GM23338 (cell line): ENCODE measurements at regions not wholly inside any gene's neighbourhood (a gene's known extent, or its start where the extent isn't known, plus 50 kb on each side); places are given as distances from the start of the nearest gene placed in this dataset.

Experiments used
- ATAC-seq: fragments of 200-7000 bp; cut with Tn5 transposase; 3 replicates; pipeline ENCODE4 v1.9.1; 2020
- DNase-seq: peaks from one replicate; pipeline ENCODE4 v3.0.0-alpha.2; 2015; ENCODE audit warnings: low spot score
- H2AFZ ChIP-seq: fragments of 200-600 bp; sonication (generic); 2 replicates; pipeline ENCODE4 v1.8.0; 2016; ENCODE audit warnings: antibody characterized with exemption, mild to moderate bottlenecking, moderate library complexity
- H3F3A ChIP-seq: fragments of 200-600 bp; sonication (generic); replicated peaks from 2 replicates; pipeline ENCODE4 v1.8.0; 2017; ENCODE audit warnings: antibody characterized with exemption, mixed run types, low read depth
- H3K27ac ChIP-seq: fragments of 200-600 bp; sonication (generic); 2 replicates; pipeline ENCODE4 v1.6.1; 2016; ENCODE audit warnings: low read depth
- H3K27me3 ChIP-seq: fragments of 200-600 bp; sonication (generic); 2 replicates; pipeline ENCODE4 v1.8.0; 2016; ENCODE audit warnings: mild to moderate bottlenecking, mixed run types, moderate library complexity; ENCODE audit not compliant: insufficient read depth
- H3K36me3 ChIP-seq: fragments of 200-600 bp; sonication (generic); 2 replicates; pipeline ENCODE4 v1.8.0; 2016; ENCODE audit warnings: mild to moderate bottlenecking; ENCODE audit not compliant: insufficient read depth
- H3K4me1 ChIP-seq: fragments of 200-600 bp; sonication (generic); 2 replicates; pipeline ENCODE4 v1.8.0; 2016; ENCODE audit warnings: mild to moderate bottlenecking, moderate library complexity; ENCODE audit not compliant: insufficient read depth
- H3K4me2 ChIP-seq: fragments of 200-600 bp; sonication (generic); 2 replicates; pipeline ENCODE4 v1.7.1; 2017; ENCODE audit warnings: mixed run types
- H3K4me3 ChIP-seq: fragments of 200-600 bp; sonication (generic); 2 replicates; pipeline ENCODE4 v1.6.1; 2016; ENCODE audit warnings: mixed run types
- H3K79me2 ChIP-seq: fragments of 200-600 bp; sonication (generic); replicated peaks from 2 replicates; pipeline ENCODE4 v1.8.0; 2017; ENCODE audit warnings: mild to moderate bottlenecking; ENCODE audit not compliant: insufficient read depth
- H3K9me2 ChIP-seq: fragments of 200-600 bp; sonication (generic); 2 replicates; pipeline ENCODE4 v1.8.0; 2017; ENCODE audit not compliant: insufficient read depth
- H4K20me1 ChIP-seq: fragments of 200-600 bp; sonication (generic); replicated peaks from 2 replicates; pipeline ENCODE4 v1.8.0; 2017; ENCODE audit warnings: mild to moderate bottlenecking; ENCODE audit not compliant: insufficient read depth
- H3K27ac Mint-ChIP-seq: 2 replicates; pipeline ENCODE4 v1.8.0; 2020; ENCODE audit warnings: inconsistent platforms, mild to moderate bottlenecking, moderate library complexity, mixed read lengths
- H3K27me3 Mint-ChIP-seq: 3 replicates; pipeline ENCODE4 v1.8.0; 2022; ENCODE audit warnings: low read depth, mild to moderate bottlenecking, moderate library complexity, mixed read lengths, inconsistent platforms; ENCODE audit not compliant: insufficient read depth, poor library complexity
- H3K36me3 Mint-ChIP-seq: 3 replicates; pipeline ENCODE4 v1.8.0; 2021; ENCODE audit warnings: low read depth, mild to moderate bottlenecking, inconsistent platforms, moderate library complexity, mixed read lengths
- H3K4me1 Mint-ChIP-seq: 3 replicates; pipeline ENCODE4 v1.8.0; 2020; ENCODE audit warnings: mild to moderate bottlenecking, inconsistent platforms, mixed read lengths
- H3K4me3 Mint-ChIP-seq: 3 replicates; pipeline ENCODE4 v1.8.0; 2021; ENCODE audit warnings: moderate library complexity, mild to moderate bottlenecking, inconsistent platforms, mixed read lengths
- H3K9me3 Mint-ChIP-seq: 3 replicates; pipeline ENCODE4 v1.8.0; 2020; ENCODE audit warnings: moderate library complexity, mild to moderate bottlenecking, inconsistent platforms, mixed read lengths
- CREB1 ChIP-seq: fragments of 250-450 bp; sonication (Bioruptor Pico); IDR thresholded peaks from 2 replicates; pipeline ENCODE4 v1.5.0; 2020; ENCODE audit warnings: low read depth, mild to moderate bottlenecking, moderate library complexity
- ETS1 ChIP-seq: IDR thresholded peaks from 2 replicates; pipeline ENCODE4 v1.6.1; 2016; ENCODE audit warnings: antibody characterized with exemption
- EZH2 ChIP-seq: fragments of 200-600 bp; sonication (generic); IDR thresholded peaks from one replicate; pipeline ENCODE4 v1.8.0; 2017; ENCODE audit warnings: antibody characterized with exemption, mild to moderate bottlenecking, low read depth; ENCODE audit not compliant: unreplicated experiment
- EZH2phosphoT487 ChIP-seq: fragments of 200-600 bp; sonication (generic); IDR thresholded peaks from one replicate; pipeline ENCODE4 v1.8.1; 2018; ENCODE audit warnings: antibody characterized with exemption; ENCODE audit not compliant: unreplicated experiment
- NANOG ChIP-seq: IDR thresholded peaks from 2 replicates; pipeline ENCODE4 v1.6.1; 2016; ENCODE audit warnings: antibody characterized with exemption, borderline replicate concordance
- POLR2AphosphoS5 ChIP-seq: IDR thresholded peaks from 2 replicates; pipeline ENCODE4 v1.6.1; 2016; ENCODE audit warnings: antibody characterized with exemption, low read depth
- STAT1 ChIP-seq: IDR thresholded peaks from one replicate; pipeline ENCODE4 v1.6.1; 2016; ENCODE audit warnings: antibody characterized with exemption; ENCODE audit not compliant: unreplicated experiment
- ZNF114 ChIP-seq: fragments of 250-450 bp; sonication (Bioruptor Pico); IDR thresholded peaks from 2 replicates; pipeline ENCODE4 v1.5.0; 2020; ENCODE audit warnings: mild to moderate bottlenecking, moderate library complexity
- ZNF331 ChIP-seq: fragments of 250-450 bp; sonication (Bioruptor Pico); IDR thresholded peaks from 2 replicates; pipeline ENCODE4 v1.5.0; 2020; ENCODE audit warnings: low read depth, mild to moderate bottlenecking, moderate library complexity
- TF ChIP-seq, protein P1 (sequence below), 2 experiments: fragments of 200-600 bp in 1 of 2; sonication (generic) in 1 of 2; conservative IDR thresholded peaks; 2 replicates each; pipeline versions ENCODE4 v1.5.1 to v1.6.1; 2016 to 2017; ENCODE audit warnings: antibody characterized with exemption in 2 of 2, low read depth in 2 of 2, mild to moderate bottlenecking in 2 of 2, moderate library complexity in 1 of 2
- TF ChIP-seq, protein P2 (sequence below): fragments of 250-450 bp; sonication (Bioruptor Pico); IDR thresholded peaks from 2 replicates; pipeline ENCODE4 v1.5.0; 2020; ENCODE audit warnings: mild to moderate bottlenecking, moderate library complexity
- TF ChIP-seq, protein P3 (sequence below): IDR thresholded peaks from one replicate; pipeline ENCODE4 v1.6.1; 2018; ENCODE audit warnings: antibody characterized with exemption; ENCODE audit not compliant: unreplicated experiment

GRCh38 chr3:152046280-152046679, 172.8 kb downstream of the SUCNR1 start:
- Histone ChIP-seq H3K9me2 (0 out of 2 replicates have a peak, but pooled peaks cover 2% of the 10 kb centered on the region), H3K4me1 (no peaks in the 10 kb centered on the region), H3K27me3 (no peaks in the 10 kb centered on the region), H3K27ac (no peak overlapping the region), H3K36me3 (0 out of 2 replicates have a peak, but pooled peaks cover 3% of the 10 kb centered on the region), H3F3A (no peaks in the 10 kb centered on the region), H3K79me2 (no peaks in the 10 kb centered on the region), H3K4me3 (no peak overlapping the region), H3K4me2 (no peak overlapping the region), H4K20me1 (no peaks in the 10 kb centered on the region), H2AFZ (no peak overlapping the region)
- no peak overlapping the region for H3K27ac Mint-ChIP-seq
- peaks cover 2% of the 10 kb centered on the region for H3K27me3 Mint-ChIP-seq
- no peak for TF ChIP-seq ZNF331 (CRISPR knock-in tag)
- TF ChIP-seq ETS1 = no peak
- no peak for TF ChIP-seq CREB1 (CRISPR knock-in tag)
- no peak for TF ChIP-seq EZH2phosphoT487
- TF ChIP-seq, protein P1, sequence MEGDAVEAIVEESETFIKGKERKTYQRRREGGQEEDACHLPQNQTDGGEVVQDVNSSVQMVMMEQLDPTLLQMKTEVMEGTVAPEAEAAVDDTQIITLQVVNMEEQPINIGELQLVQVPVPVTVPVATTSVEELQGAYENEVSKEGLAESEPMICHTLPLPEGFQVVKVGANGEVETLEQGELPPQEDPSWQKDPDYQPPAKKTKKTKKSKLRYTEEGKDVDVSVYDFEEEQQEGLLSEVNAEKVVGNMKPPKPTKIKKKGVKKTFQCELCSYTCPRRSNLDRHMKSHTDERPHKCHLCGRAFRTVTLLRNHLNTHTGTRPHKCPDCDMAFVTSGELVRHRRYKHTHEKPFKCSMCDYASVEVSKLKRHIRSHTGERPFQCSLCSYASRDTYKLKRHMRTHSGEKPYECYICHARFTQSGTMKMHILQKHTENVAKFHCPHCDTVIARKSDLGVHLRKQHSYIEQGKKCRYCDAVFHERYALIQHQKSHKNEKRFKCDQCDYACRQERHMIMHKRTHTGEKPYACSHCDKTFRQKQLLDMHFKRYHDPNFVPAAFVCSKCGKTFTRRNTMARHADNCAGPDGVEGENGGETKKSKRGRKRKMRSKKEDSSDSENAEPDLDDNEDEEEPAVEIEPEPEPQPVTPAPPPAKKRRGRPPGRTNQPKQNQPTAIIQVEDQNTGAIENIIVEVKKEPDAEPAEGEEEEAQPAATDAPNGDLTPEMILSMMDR (conservative IDR thresholded peaks at IDR 0.05; ENCODE audit: low read depth in 2 of 2) = no peak
- TF ChIP-seq POLR2AphosphoS5 = no peak
- no peak for TF ChIP-seq EZH2
- TF ChIP-seq NANOG = no peak
- no peak for TF ChIP-seq STAT1
- TF ChIP-seq, protein P2, sequence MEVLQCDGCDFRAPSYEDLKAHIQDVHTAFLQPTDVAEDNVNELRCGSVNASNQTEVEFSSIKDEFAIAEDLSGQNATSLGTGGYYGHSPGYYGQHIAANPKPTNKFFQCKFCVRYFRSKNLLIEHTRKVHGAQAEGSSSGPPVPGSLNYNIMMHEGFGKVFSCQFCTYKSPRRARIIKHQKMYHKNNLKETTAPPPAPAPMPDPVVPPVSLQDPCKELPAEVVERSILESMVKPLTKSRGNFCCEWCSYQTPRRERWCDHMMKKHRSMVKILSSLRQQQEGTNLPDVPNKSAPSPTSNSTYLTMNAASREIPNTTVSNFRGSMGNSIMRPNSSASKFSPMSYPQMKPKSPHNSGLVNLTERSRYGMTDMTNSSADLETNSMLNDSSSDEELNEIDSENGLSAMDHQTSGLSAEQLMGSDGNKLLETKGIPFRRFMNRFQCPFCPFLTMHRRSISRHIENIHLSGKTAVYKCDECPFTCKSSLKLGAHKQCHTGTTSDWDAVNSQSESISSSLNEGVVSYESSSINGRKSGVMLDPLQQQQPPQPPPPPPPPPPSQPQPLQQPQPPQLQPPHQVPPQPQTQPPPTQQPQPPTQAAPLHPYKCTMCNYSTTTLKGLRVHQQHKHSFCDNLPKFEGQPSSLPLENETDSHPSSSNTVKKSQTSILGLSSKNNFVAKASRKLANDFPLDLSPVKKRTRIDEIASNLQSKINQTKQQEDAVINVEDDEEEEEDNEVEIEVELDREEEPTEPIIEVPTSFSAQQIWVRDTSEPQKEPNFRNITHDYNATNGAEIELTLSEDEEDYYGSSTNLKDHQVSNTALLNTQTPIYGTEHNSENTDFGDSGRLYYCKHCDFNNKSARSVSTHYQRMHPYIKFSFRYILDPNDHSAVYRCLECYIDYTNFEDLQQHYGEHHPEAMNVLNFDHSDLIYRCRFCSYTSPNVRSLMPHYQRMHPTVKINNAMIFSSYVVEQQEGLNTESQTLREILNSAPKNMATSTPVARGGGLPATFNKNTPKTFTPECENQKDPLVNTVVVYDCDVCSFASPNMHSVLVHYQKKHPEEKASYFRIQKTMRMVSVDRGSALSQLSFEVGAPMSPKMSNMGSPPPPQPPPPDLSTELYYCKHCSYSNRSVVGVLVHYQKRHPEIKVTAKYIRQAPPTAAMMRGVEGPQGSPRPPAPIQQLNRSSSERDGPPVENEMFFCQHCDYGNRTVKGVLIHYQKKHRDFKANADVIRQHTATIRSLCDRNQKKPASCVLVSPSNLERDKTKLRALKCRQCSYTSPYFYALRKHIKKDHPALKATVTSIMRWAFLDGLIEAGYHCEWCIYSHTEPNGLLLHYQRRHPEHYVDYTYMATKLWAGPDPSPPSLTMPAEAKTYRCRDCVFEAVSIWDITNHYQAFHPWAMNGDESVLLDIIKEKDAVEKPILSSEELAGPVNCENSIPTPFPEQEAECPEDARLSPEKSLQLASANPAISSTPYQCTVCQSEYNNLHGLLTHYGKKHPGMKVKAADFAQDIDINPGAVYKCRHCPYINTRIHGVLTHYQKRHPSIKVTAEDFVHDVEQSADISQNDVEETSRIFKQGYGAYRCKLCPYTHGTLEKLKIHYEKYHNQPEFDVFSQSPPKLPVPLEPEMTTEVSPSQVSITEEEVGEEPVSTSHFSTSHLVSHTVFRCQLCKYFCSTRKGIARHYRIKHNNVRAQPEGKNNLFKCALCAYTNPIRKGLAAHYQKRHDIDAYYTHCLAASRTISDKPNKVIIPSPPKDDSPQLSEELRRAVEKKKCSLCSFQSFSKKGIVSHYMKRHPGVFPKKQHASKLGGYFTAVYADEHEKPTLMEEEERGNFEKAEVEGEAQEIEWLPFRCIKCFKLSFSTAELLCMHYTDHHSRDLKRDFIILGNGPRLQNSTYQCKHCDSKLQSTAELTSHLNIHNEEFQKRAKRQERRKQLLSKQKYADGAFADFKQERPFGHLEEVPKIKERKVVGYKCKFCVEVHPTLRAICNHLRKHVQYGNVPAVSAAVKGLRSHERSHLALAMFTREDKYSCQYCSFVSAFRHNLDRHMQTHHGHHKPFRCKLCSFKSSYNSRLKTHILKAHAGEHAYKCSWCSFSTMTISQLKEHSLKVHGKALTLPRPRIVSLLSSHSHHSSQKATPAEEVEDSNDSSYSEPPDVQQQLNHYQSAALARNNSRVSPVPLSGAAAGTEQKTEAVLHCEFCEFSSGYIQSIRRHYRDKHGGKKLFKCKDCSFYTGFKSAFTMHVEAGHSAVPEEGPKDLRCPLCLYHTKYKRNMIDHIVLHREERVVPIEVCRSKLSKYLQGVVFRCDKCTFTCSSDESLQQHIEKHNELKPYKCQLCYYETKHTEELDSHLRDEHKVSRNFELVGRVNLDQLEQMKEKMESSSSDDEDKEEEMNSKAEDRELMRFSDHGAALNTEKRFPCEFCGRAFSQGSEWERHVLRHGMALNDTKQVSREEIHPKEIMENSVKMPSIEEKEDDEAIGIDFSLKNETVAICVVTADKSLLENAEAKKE = no peak
- TF ChIP-seq ZNF114 (CRISPR knock-in tag) = no peak
- TF ChIP-seq, protein P3, sequence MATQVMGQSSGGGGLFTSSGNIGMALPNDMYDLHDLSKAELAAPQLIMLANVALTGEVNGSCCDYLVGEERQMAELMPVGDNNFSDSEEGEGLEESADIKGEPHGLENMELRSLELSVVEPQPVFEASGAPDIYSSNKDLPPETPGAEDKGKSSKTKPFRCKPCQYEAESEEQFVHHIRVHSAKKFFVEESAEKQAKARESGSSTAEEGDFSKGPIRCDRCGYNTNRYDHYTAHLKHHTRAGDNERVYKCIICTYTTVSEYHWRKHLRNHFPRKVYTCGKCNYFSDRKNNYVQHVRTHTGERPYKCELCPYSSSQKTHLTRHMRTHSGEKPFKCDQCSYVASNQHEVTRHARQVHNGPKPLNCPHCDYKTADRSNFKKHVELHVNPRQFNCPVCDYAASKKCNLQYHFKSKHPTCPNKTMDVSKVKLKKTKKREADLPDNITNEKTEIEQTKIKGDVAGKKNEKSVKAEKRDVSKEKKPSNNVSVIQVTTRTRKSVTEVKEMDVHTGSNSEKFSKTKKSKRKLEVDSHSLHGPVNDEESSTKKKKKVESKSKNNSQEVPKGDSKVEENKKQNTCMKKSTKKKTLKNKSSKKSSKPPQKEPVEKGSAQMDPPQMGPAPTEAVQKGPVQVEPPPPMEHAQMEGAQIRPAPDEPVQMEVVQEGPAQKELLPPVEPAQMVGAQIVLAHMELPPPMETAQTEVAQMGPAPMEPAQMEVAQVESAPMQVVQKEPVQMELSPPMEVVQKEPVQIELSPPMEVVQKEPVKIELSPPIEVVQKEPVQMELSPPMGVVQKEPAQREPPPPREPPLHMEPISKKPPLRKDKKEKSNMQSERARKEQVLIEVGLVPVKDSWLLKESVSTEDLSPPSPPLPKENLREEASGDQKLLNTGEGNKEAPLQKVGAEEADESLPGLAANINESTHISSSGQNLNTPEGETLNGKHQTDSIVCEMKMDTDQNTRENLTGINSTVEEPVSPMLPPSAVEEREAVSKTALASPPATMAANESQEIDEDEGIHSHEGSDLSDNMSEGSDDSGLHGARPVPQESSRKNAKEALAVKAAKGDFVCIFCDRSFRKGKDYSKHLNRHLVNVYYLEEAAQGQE = no peak
- ATAC-seq (no peak), DNase-seq (no peak)
- H3K4me3 Mint-ChIP-seq = no peak overlapping the region
- H3K4me1 Mint-ChIP-seq = no peaks in the 10 kb centered on the region
- H3K9me3 Mint-ChIP-seq = peaks cover 7% of the 10 kb centered on the region; the same call in 1 of the 3 replicates
- H3K36me3 Mint-ChIP-seq = 0 out of 3 replicates have a peak, but pooled peaks cover 8% of the 10 kb centered on the region
